22Rv1 (cell line): ENCODE measurements at regions not wholly inside any gene's neighbourhood (a gene's known extent, or its start where the extent isn't known, plus 50 kb on each side); places are given as distances from the start of the nearest gene placed in this dataset.

Experiments used
- ZFX ChIP-seq: fragments of 450-650 bp; IDR thresholded peaks from 2 replicates; pipeline ENCODE4 v1.6.1; 2017; ENCODE audit warnings: antibody characterized with exemption, borderline replicate concordance
- TF ChIP-seq, protein P1 (sequence below): fragments of 450-650 bp; IDR thresholded peaks from 2 replicates; pipeline ENCODE4 v1.5.1; 2017; ENCODE audit warnings: mild to moderate bottlenecking

DNA sequence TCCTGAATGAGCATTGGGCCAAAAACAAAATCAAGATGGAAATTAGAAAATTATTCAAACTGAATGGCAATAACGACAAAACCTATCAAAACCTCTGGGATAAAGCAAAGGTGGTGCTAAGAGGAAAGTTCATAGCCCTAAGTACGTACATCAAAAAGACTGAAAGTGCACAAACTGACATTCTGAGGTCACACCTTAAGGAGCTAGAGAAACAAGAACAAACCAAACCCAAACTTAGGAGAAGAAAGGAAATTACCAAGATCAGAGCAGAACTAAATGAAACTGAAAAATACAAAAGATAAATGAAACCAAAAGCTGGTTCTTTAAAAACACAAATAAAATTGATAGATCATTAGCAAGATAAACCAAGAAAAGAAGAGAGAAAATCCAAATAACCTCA lies 1543.5 kb upstream of the ACVR2A start:
- TF ChIP-seq, protein P1, sequence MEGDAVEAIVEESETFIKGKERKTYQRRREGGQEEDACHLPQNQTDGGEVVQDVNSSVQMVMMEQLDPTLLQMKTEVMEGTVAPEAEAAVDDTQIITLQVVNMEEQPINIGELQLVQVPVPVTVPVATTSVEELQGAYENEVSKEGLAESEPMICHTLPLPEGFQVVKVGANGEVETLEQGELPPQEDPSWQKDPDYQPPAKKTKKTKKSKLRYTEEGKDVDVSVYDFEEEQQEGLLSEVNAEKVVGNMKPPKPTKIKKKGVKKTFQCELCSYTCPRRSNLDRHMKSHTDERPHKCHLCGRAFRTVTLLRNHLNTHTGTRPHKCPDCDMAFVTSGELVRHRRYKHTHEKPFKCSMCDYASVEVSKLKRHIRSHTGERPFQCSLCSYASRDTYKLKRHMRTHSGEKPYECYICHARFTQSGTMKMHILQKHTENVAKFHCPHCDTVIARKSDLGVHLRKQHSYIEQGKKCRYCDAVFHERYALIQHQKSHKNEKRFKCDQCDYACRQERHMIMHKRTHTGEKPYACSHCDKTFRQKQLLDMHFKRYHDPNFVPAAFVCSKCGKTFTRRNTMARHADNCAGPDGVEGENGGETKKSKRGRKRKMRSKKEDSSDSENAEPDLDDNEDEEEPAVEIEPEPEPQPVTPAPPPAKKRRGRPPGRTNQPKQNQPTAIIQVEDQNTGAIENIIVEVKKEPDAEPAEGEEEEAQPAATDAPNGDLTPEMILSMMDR, result no peak
- TF ChIP-seq ZFX, result no peak
